ENCODE measurements at regions not wholly inside any gene's neighbourhood (a gene's known extent, or its start where the extent isn't known, plus 50 kb on each side); places are given as distances from the start of the nearest gene placed in this dataset.

- TF ChIP-seq EZH2 (IDR thresholded peaks at IDR 0.05; ENCODE audit: insufficient read depth, low read length) (no peak), CTCF (IDR thresholded peaks at IDR 0.05; ENCODE audit: insufficient read depth, low read depth, low read length) (no peak)
These were observed 64.9 kb upstream of the CITED2 start for GRCh38 chr6:139439349-139439748.
